Panc1 (cell line): ENCODE measurements at regions not wholly inside any gene's neighbourhood (a gene's known extent, or its start where the extent isn't known, plus 50 kb on each side); places are given as distances from the start of the nearest gene placed in this dataset.

Experiments used
- ATAC-seq: fragments of 200-7000 bp; cut with Tn5 transposase; 2 replicates; pipeline ENCODE4 v1.9.1; 2020; ENCODE audit warnings: mild to moderate bottlenecking, moderate library complexity
- BruUV-seq: library from RNA; stranded (reverse); fragments of 400-500 nt; replicated peaks from 2 replicates; lab custom pipeline; 2021; lab: Mats Ljungman, UMichigan
- CTCF ChIA-PET: fragments of 300-600 bp; sonication (Branson Sonifier 250); formaldehyde crosslinking; loops from one replicate; lab custom pipeline; 2022; ENCODE audit warnings: antibody characterized with exemption; lab: Charles Lee
- POLR2A ChIA-PET: fragments of 300-600 bp; sonication (Branson Sonifier 250); formaldehyde crosslinking; loops from one replicate; lab custom pipeline; 2022; ENCODE audit warnings: antibody characterized with exemption; lab: Charles Lee
- DNase-seq: peaks from one replicate; pipeline ENCODE4 v3.0.0-alpha.2; 2010; ENCODE audit warnings: low read depth, low spot score
- H3K27ac ChIP-seq: 2 replicates; pipeline ENCODE4 v1.5.1; 2011; ENCODE audit warnings: mild to moderate bottlenecking, low read length, inconsistent platforms
- H3K27me3 ChIP-seq: fragments of 200-500 bp; sonication (Bioruptor generic); 2 replicates; pipeline ENCODE4 v1.6.0; 2014; ENCODE audit warnings: low read length, inconsistent platforms; ENCODE audit not compliant: control insufficient read depth, insufficient read depth
- H3K36me3 ChIP-seq: fragments of 200-500 bp; sonication (Bioruptor generic); 2 replicates; pipeline ENCODE4 v1.5.1; 2014; ENCODE audit warnings: inconsistent platforms, mild to moderate bottlenecking, low read length, moderate library complexity; ENCODE audit not compliant: control insufficient read depth, insufficient read depth
- H3K4me1 ChIP-seq: 2 replicates; pipeline ENCODE4 v1.5.1; 2011; ENCODE audit warnings: inconsistent platforms, mild to moderate bottlenecking, low read length, moderate library complexity; ENCODE audit not compliant: control insufficient read depth, insufficient read depth
- H3K4me3 ChIP-seq, 2 experiments: 2 replicates each; pipeline ENCODE4 v1.5.1; 2011 to 2012; ENCODE audit warnings: low read depth in 2 of 2, low read length in 2 of 2, mild to moderate bottlenecking in 2 of 2, inconsistent platforms in 1 of 2, moderate library complexity in 1 of 2
- H3K9me3 ChIP-seq: fragments of 200-500 bp; sonication (Bioruptor generic); 2 replicates; pipeline ENCODE4 v1.5.1; 2014; ENCODE audit warnings: low read depth, mild to moderate bottlenecking, inconsistent platforms, low read length, moderate library complexity; ENCODE audit not compliant: control insufficient read depth, insufficient read depth
- POLR2AphosphoS5 ChIP-seq: IDR thresholded peaks from 2 replicates; pipeline ENCODE4 v1.6.1; 2012; ENCODE audit warnings: mild to moderate bottlenecking, low read depth, low read length, moderate library complexity
- SIN3A ChIP-seq: IDR thresholded peaks from 2 replicates; pipeline ENCODE4 v1.6.1; 2012; ENCODE audit warnings: low read depth, mild to moderate bottlenecking, low read length, moderate library complexity, borderline replicate concordance; ENCODE audit not compliant: insufficient read depth
- TCF7L2 ChIP-seq: IDR thresholded peaks from 2 replicates; pipeline ENCODE4 v1.6.1; 2011; ENCODE audit warnings: mild to moderate bottlenecking, low read depth, low read length, inconsistent platforms
- in situ Hi-C: cut with HindIII; loops from 2 replicates; pipeline ENCODE4 v1.10.0; 2016; ENCODE audit warnings: low sequenced_read_pairs, low pct_unique_long_range_greater_than_20kb
- intact Hi-C: fragments of 100-400 bp; cut with micrococcal nuclease; formaldehyde crosslinking; loops from one replicate; pipeline ENCODE4 v1.10.0; 2022; ENCODE audit not compliant: unreplicated experiment
- TF ChIP-seq, protein P1 (sequence below): fragments of 450-650 bp; IDR thresholded peaks from 2 replicates; pipeline ENCODE4 v1.5.1; 2017; ENCODE audit warnings: mild to moderate bottlenecking
- TF ChIP-seq, protein P2 (sequence below), 2 experiments: IDR thresholded peaks; 2 replicates each; pipeline ENCODE4 v1.6.1; 2011 to 2012; ENCODE audit warnings: low read depth in 2 of 2, control low read depth in 1 of 2, low read length in 1 of 2, mild to moderate bottlenecking in 1 of 2, moderate library complexity in 1 of 2; ENCODE audit not compliant: insufficient read depth in 1 of 2

DNA sequence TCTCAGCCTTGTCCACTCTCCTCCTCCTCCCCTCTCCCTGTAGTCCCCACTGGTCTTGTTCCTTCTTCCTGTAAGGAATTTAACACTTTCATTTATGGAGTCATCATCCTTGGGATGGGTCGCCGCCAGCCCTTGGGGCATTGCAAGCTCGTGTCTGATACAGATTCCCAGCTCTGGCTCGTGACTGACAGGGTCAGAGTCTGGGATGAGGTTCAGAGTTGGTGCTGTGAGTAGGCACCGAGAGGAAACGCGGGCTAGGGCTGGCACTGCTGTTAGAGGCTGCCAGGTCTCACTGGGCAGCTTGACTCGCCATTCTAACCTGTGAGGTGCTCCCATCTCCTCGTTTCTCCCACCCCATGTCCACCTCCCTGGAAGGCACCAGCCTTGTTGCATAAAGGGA lies 407.0 kb downstream of the SOX9 start:
- DNase-seq (no peak), ATAC-seq (peak; percentile 23; the same call in 1 of the 2 replicates)
- H3K27me3 ChIP-seq, result no peaks in the 10 kb centered on the region
- POLR2A ChIA-PET, result no interaction called here
- CTCF ChIA-PET, result interaction anchor here (1.2 kb wide), 1 partner anchor 33 kb away, joined by 5 read pairs; no protein-coding TSS in a partner anchor
- intact Hi-C loops, result no loop called here
- peaks cover 75% of the 10 kb centered on the region for H3K4me1 ChIP-seq
- in situ Hi-C loops, result no loop called here
- H3K27ac ChIP-seq, result peak overlapping the region; percentile 55; the same call in 1 of the 2 replicates
- no TSS peak for BruUV-seq
- H3K36me3 ChIP-seq, result no peaks in the 10 kb centered on the region
- H3K4me3 ChIP-seq, result no peak overlapping the region
- no peak for TF ChIP-seq POLR2AphosphoS5
- TF ChIP-seq, protein P1, sequence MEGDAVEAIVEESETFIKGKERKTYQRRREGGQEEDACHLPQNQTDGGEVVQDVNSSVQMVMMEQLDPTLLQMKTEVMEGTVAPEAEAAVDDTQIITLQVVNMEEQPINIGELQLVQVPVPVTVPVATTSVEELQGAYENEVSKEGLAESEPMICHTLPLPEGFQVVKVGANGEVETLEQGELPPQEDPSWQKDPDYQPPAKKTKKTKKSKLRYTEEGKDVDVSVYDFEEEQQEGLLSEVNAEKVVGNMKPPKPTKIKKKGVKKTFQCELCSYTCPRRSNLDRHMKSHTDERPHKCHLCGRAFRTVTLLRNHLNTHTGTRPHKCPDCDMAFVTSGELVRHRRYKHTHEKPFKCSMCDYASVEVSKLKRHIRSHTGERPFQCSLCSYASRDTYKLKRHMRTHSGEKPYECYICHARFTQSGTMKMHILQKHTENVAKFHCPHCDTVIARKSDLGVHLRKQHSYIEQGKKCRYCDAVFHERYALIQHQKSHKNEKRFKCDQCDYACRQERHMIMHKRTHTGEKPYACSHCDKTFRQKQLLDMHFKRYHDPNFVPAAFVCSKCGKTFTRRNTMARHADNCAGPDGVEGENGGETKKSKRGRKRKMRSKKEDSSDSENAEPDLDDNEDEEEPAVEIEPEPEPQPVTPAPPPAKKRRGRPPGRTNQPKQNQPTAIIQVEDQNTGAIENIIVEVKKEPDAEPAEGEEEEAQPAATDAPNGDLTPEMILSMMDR, result no peak
- no peak for TF ChIP-seq TCF7L2
- TF ChIP-seq SIN3A, result no peak
- TF ChIP-seq, protein P2, sequence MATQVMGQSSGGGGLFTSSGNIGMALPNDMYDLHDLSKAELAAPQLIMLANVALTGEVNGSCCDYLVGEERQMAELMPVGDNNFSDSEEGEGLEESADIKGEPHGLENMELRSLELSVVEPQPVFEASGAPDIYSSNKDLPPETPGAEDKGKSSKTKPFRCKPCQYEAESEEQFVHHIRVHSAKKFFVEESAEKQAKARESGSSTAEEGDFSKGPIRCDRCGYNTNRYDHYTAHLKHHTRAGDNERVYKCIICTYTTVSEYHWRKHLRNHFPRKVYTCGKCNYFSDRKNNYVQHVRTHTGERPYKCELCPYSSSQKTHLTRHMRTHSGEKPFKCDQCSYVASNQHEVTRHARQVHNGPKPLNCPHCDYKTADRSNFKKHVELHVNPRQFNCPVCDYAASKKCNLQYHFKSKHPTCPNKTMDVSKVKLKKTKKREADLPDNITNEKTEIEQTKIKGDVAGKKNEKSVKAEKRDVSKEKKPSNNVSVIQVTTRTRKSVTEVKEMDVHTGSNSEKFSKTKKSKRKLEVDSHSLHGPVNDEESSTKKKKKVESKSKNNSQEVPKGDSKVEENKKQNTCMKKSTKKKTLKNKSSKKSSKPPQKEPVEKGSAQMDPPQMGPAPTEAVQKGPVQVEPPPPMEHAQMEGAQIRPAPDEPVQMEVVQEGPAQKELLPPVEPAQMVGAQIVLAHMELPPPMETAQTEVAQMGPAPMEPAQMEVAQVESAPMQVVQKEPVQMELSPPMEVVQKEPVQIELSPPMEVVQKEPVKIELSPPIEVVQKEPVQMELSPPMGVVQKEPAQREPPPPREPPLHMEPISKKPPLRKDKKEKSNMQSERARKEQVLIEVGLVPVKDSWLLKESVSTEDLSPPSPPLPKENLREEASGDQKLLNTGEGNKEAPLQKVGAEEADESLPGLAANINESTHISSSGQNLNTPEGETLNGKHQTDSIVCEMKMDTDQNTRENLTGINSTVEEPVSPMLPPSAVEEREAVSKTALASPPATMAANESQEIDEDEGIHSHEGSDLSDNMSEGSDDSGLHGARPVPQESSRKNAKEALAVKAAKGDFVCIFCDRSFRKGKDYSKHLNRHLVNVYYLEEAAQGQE (IDR thresholded peaks at IDR 0.05; ENCODE audit: insufficient read depth in 1 of 2, low read depth in 2 of 2, low read length in 1 of 2), result no peak
- no peaks in the 10 kb centered on the region for H3K9me3 ChIP-seq

DNA sequence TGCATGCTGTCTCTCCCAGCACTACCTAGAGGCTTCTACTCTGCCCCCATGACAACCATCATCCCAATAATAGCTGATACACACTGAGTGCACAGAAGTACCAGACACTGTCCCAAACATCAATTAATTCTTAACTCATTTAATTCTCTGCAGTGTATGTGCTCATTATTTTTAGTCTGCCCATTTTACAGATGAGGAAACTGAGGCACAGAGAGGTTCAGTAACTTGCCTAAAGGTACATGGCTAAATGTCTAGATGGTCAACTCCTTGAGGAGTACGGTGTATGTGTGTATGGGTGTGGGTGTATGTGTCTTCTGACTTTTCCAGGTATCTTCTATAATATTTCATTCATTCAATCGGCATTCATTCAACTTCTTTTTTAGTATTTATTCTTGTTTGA lies 407.9 kb downstream of the SOX9 start:
- intact Hi-C loops (no loop called here), in situ Hi-C loops (no loop called here)
- Histone ChIP-seq H3K36me3 (no peaks in the 10 kb centered on the region), H3K27ac (peak overlapping the region; percentile 77), H3K4me1 (peaks cover 73% of the 10 kb centered on the region), H3K27me3 (no peaks in the 10 kb centered on the region), H3K4me3 (no peak overlapping the region), H3K9me3 (no peaks in the 10 kb centered on the region)
- TF ChIP-seq, protein P1, result no peak
- TF ChIP-seq TCF7L2 (no peak), POLR2AphosphoS5 (no peak)
- TF ChIP-seq, protein P2 (IDR thresholded peaks at IDR 0.05; ENCODE audit: insufficient read depth in 1 of 2, low read depth in 2 of 2, low read length in 1 of 2), result no peak
- BruUV-seq, result TSS peak; percentile 13
- DNase-seq (no peak), ATAC-seq (no peak)
- POLR2A ChIA-PET, result no interaction called here
- CTCF ChIA-PET, result interaction anchor here (1.2 kb wide), 1 partner anchor 32 kb away, joined by 5 read pairs; no protein-coding TSS in a partner anchor
